OCI-LY1 (cell line): ENCODE measurements at regions not wholly inside any gene's neighbourhood (a gene's known extent, or its start where the extent isn't known, plus 50 kb on each side); places are given as distances from the start of the nearest gene placed in this dataset.

ENCODE experiments used
- H2AFZ ChIP-seq: fragments of 200-600 bp; sonication (generic), shearing (Covaris generic); 2 replicates; pipeline ENCODE4 v1.6.0; 2014; ENCODE audit warnings: antibody characterized with exemption, mild to moderate bottlenecking, low read length
- H3F3A ChIP-seq: fragments of 200-600 bp; sonication (generic), shearing (Covaris generic); 2 replicates; pipeline ENCODE4 v1.6.0; 2014; ENCODE audit warnings: mild to moderate bottlenecking, antibody characterized with exemption, low read length, moderate library complexity; ENCODE audit not compliant: insufficient read depth
- H3K27ac ChIP-seq: fragments of 200-600 bp; sonication (generic); 2 replicates; pipeline ENCODE4 v1.5.1; 2014; ENCODE audit warnings: low read length, mixed run types, mild to moderate bottlenecking, low read depth; ENCODE audit not compliant: poor library complexity, severe bottlenecking
- H3K27me3 ChIP-seq: fragments of 200-600 bp; sonication (generic); 2 replicates; pipeline ENCODE4 v1.6.0; 2014; ENCODE audit warnings: antibody characterized with exemption, mild to moderate bottlenecking, low read length, moderate library complexity; ENCODE audit not compliant: insufficient read depth
- H3K36me3 ChIP-seq: fragments of 200-600 bp; sonication (generic); 2 replicates; pipeline ENCODE4 v1.6.1; 2014; ENCODE audit warnings: mild to moderate bottlenecking, antibody characterized with exemption, low read length, moderate library complexity, mixed read lengths; ENCODE audit not compliant: insufficient read depth
- H3K4me1 ChIP-seq: fragments of 200-600 bp; sonication (generic); 2 replicates; pipeline ENCODE4 v1.5.1; 2014; ENCODE audit warnings: mild to moderate bottlenecking, low read length, moderate library complexity; ENCODE audit not compliant: insufficient read depth, severe bottlenecking
- H3K4me2 ChIP-seq: fragments of 200-600 bp; sonication (generic), shearing (Covaris generic); 2 replicates; pipeline ENCODE4 v1.6.1; 2014; ENCODE audit warnings: low read length
- H3K4me3 ChIP-seq: fragments of 200-600 bp; sonication (generic); 2 replicates; pipeline ENCODE4 v1.5.1; 2014; ENCODE audit warnings: low read length, low read depth, mild to moderate bottlenecking, mixed read lengths; ENCODE audit not compliant: poor library complexity, severe bottlenecking
- H3K79me2 ChIP-seq: fragments of 200-600 bp; shearing (Covaris generic); 2 replicates; pipeline ENCODE4 v1.6.1; 2016; ENCODE audit warnings: mixed run types, low read length, mixed read lengths; ENCODE audit not compliant: insufficient read depth
- H3K9ac ChIP-seq: fragments of 200-600 bp; sonication (generic), shearing (Covaris generic); 2 replicates; pipeline ENCODE4 v1.6.1; 2014; ENCODE audit warnings: mild to moderate bottlenecking, low read length, mixed read lengths
- H3K9me2 ChIP-seq: fragments of 200-600 bp; sonication (generic), shearing (Covaris generic); 2 replicates; pipeline ENCODE4 v1.6.1; 2014; ENCODE audit warnings: low read depth, mild to moderate bottlenecking, low read length, mixed read lengths
- H3K9me3 ChIP-seq: fragments of 200-600 bp; shearing (Covaris generic); 2 replicates; pipeline ENCODE4 v1.6.1; 2014; ENCODE audit warnings: low read length, mixed read lengths
- H4K20me1 ChIP-seq: fragments of 200-600 bp; sonication (generic), shearing (Covaris generic); 2 replicates; pipeline ENCODE4 v1.6.0; 2016; ENCODE audit warnings: mild to moderate bottlenecking, low read length; ENCODE audit not compliant: insufficient read depth
- EZH2 ChIP-seq: fragments of 200-600 bp; sonication (generic), shearing (Covaris generic); IDR thresholded peaks from 2 replicates; pipeline ENCODE4 v1.8.0; 2017; ENCODE audit warnings: borderline replicate concordance, mixed run types, mild to moderate bottlenecking, antibody characterized with exemption, low read length, moderate library complexity, mixed read lengths
- TF ChIP-seq, protein P1 (sequence below): fragments of 200-600 bp; sonication (generic), shearing (Covaris generic); IDR thresholded peaks from 2 replicates; pipeline ENCODE4 v1.5.1; 2017; ENCODE audit warnings: mild to moderate bottlenecking, antibody characterized with exemption, low read length, moderate library complexity, mixed read lengths

GRCh38 chr11:104275992-104276391 lies 112.0 kb upstream of the PDGFD start:
- H3K9ac ChIP-seq = no peak overlapping the region
- TF ChIP-seq, protein P1, sequence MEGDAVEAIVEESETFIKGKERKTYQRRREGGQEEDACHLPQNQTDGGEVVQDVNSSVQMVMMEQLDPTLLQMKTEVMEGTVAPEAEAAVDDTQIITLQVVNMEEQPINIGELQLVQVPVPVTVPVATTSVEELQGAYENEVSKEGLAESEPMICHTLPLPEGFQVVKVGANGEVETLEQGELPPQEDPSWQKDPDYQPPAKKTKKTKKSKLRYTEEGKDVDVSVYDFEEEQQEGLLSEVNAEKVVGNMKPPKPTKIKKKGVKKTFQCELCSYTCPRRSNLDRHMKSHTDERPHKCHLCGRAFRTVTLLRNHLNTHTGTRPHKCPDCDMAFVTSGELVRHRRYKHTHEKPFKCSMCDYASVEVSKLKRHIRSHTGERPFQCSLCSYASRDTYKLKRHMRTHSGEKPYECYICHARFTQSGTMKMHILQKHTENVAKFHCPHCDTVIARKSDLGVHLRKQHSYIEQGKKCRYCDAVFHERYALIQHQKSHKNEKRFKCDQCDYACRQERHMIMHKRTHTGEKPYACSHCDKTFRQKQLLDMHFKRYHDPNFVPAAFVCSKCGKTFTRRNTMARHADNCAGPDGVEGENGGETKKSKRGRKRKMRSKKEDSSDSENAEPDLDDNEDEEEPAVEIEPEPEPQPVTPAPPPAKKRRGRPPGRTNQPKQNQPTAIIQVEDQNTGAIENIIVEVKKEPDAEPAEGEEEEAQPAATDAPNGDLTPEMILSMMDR = no peak
- no peak for TF ChIP-seq EZH2
- H3K4me3 ChIP-seq = no peak overlapping the region
- no peaks in the 10 kb centered on the region for H3K36me3 ChIP-seq
- no peaks in the 10 kb centered on the region for H3F3A ChIP-seq
- H3K27ac ChIP-seq = no peak overlapping the region
- H3K4me2 ChIP-seq = no peak overlapping the region
- H3K9me2 ChIP-seq = no peaks in the 10 kb centered on the region
- no peaks in the 10 kb centered on the region for H3K79me2 ChIP-seq
- no peaks in the 10 kb centered on the region for H3K9me3 ChIP-seq
- H2AFZ ChIP-seq = no peak overlapping the region
- no peaks in the 10 kb centered on the region for H3K27me3 ChIP-seq
- no peaks in the 10 kb centered on the region for H3K4me1 ChIP-seq
- no peaks in the 10 kb centered on the region for H4K20me1 ChIP-seq

DNA sequence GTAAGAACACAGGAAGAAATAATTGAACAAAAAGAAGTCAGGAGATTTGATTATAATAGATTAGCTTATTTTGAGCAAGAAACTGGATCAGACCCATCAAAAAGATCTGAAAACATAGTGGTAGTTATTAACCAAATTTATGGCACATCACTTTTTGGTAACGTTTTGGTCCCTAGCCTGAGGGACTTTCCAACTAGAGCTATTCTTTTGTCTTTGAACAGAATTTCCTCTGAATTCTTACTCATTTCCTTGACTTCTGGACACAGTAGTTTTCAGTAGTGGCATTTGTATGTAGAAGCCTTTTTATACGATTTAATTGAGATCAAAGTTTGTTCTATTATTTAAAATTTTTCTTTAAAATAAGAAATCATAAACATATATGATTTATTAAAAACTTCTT lies 96.5 kb upstream of the PDGFD start:
- H3K36me3 ChIP-seq = no peaks in the 10 kb centered on the region
- H4K20me1 ChIP-seq = no peaks in the 10 kb centered on the region
- H3K4me1 ChIP-seq = no peaks in the 10 kb centered on the region

DNA sequence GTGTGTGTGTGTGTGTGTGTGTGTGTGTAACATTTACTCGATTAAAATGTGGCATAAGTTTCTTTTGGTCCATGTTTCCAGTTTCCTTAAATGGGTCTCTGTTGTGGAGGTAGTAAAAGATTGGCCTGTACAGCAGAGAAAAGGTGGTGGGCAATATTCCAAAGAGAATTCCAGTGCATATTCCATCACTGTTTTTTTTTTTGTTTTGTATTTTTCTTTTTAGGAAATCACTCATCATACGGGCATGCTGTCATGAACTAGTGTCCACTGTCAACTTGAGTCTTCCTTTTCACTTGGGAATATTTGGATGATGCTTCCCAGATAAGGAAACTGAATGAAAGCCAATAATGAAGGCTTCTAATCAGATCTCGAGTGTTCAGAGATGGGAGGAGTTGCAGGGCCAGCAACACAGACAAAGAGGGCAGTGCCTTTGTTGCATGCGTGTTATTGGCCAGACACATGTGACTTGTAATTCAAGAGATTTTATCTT lies 95.2 kb upstream of the PDGFD start:
- 0 out of 2 replicates have a peak, but pooled peaks cover 4% of the 10 kb centered on the region for H3K27me3 ChIP-seq
- no peaks in the 10 kb centered on the region for H3K79me2 ChIP-seq
- no peak overlapping the region for H3K9ac ChIP-seq
- no peak overlapping the region for H2AFZ ChIP-seq
- TF ChIP-seq, protein P1 = no peak
- TF ChIP-seq EZH2 = no peak
- no peaks in the 10 kb centered on the region for H3K9me3 ChIP-seq
- no peaks in the 10 kb centered on the region for H3F3A ChIP-seq
- no peaks in the 10 kb centered on the region for H4K20me1 ChIP-seq
- no peaks in the 10 kb centered on the region for H3K36me3 ChIP-seq
- no peaks in the 10 kb centered on the region for H3K9me2 ChIP-seq
- H3K4me3 ChIP-seq = no peak overlapping the region
- H3K4me1 ChIP-seq = no peaks in the 10 kb centered on the region
- H3K4me2 ChIP-seq = no peak overlapping the region
- no peak overlapping the region for H3K27ac ChIP-seq

More for the DNA sequence above, 96.5 kb upstream of the PDGFD start:
- Histone ChIP-seq H3K9me2 (no peaks in the 10 kb centered on the region), H3K4me3 (no peak overlapping the region), H3K4me2 (no peak overlapping the region), H3K79me2 (no peaks in the 10 kb centered on the region), H2AFZ (no peak overlapping the region), H3K9ac (no peak overlapping the region), H3K27me3 (0 out of 2 replicates have a peak, but pooled peaks cover 4% of the 10 kb centered on the region), H3K9me3 (no peaks in the 10 kb centered on the region), H3F3A (no peaks in the 10 kb centered on the region), H3K27ac (no peak overlapping the region)
- TF ChIP-seq, protein P1 = no peak
- no peak for TF ChIP-seq EZH2
